H1 (cell line): ENCODE measurements at regions not wholly inside any gene's neighbourhood (a gene's known extent, or its start where the extent isn't known, plus 50 kb on each side); places are given as distances from the start of the nearest gene placed in this dataset.

Source experiments
- CTCF ChIA-PET: fragments of 300-600 bp; sonication (Branson Sonifier 250); formaldehyde crosslinking; loops from one replicate; lab custom pipeline; 2021; ENCODE audit not compliant: partially characterized antibody; lab: Charles Lee
- POLR2A ChIA-PET: fragments of 300-600 bp; sonication (Branson Sonifier 250); formaldehyde crosslinking; loops from one replicate; lab custom pipeline; 2021; ENCODE audit warnings: inconsistent platforms; ENCODE audit not compliant: partially characterized antibody; lab: Charles Lee
- DNase-seq, 2 experiments: peaks; one replicate each; pipeline versions ENCODE4 v3.0.0 to v3.0.0-alpha.2; 2010 to 2022; ENCODE audit warnings: low spot score in 2 of 2, low read depth in 1 of 2, mixed read lengths in 1 of 2
- FAIRE-seq: peaks from 2 replicates; lab custom pipeline; 2011; peaks lifted over from hg19 to GRCh38; lab: Jason Lieb, UNC
- H2AFZ ChIP-seq: 2 replicates; pipeline ENCODE4 v1.8.1; 2012; ENCODE audit warnings: low read length, inconsistent platforms
- H2AK5ac ChIP-seq: 2 replicates; pipeline ENCODE4 v1.6.1; 2013; ENCODE audit warnings: low read depth, low read length
- H2BK120ac ChIP-seq: replicated peaks from 2 replicates; pipeline ENCODE3; 2013; ENCODE audit warnings: low read depth, low read length, inconsistent platforms
- H2BK12ac ChIP-seq: 2 replicates; pipeline ENCODE4 v1.6.1; 2013; ENCODE audit warnings: low read depth, low read length
- H2BK15ac ChIP-seq: 2 replicates; pipeline ENCODE4 v1.6.1; 2013; ENCODE audit warnings: low read length
- H2BK20ac ChIP-seq: 2 replicates; pipeline ENCODE4 v1.6.1; 2013; ENCODE audit warnings: low read length
- H2BK5ac ChIP-seq: 2 replicates; pipeline ENCODE4 v1.6.1; 2013; ENCODE audit warnings: low read depth, low read length
- H3K14ac ChIP-seq: 2 replicates; pipeline ENCODE4 v1.6.1; 2013; ENCODE audit warnings: inconsistent platforms; ENCODE audit not compliant: insufficient read length
- H3K18ac ChIP-seq: 2 replicates; pipeline ENCODE4 v1.6.1; 2013; ENCODE audit warnings: low read length; ENCODE audit errors: extremely low read depth
- H3K23ac ChIP-seq: 2 replicates; pipeline ENCODE4 v1.6.1; 2013; ENCODE audit warnings: inconsistent platforms; ENCODE audit not compliant: insufficient read length
- H3K23me2 ChIP-seq: 2 replicates; pipeline ENCODE4 v1.6.1; 2013; ENCODE audit warnings: low read depth, low read length
- H3K27ac ChIP-seq: 2 replicates; pipeline ENCODE4 v1.6.1; 2011; ENCODE audit warnings: low read depth, low read length, inconsistent platforms
- H3K27me3 ChIP-seq, 4 experiments: replicated peaks in 1 of 4; 1 replicate in 1 of 4; 2 replicates in 3 of 4; pipeline versions ENCODE4 v1.6.1 to v1.8.1; 2011 to 2013; ENCODE audit warnings: low read length in 3 of 4, mild to moderate bottlenecking in 3 of 4, inconsistent platforms in 2 of 4, mixed read lengths in 2 of 4, moderate library complexity in 1 of 4; ENCODE audit not compliant: control insufficient read depth in 3 of 4, insufficient read depth in 3 of 4; ENCODE audit errors: extremely low read depth in 1 of 4
- H3K36me3 ChIP-seq, 4 experiments: 2 replicates each; pipeline versions ENCODE4 v1.6.1 to v1.8.1; 2011 to 2013; ENCODE audit warnings: mild to moderate bottlenecking in 4 of 4, low read length in 3 of 4, moderate library complexity in 2 of 4, control low read depth in 1 of 4, inconsistent platforms in 1 of 4; ENCODE audit not compliant: insufficient read depth in 4 of 4, control insufficient read depth in 2 of 4
- H3K4ac ChIP-seq: replicated peaks from 2 replicates; pipeline ENCODE3; 2013; ENCODE audit warnings: low read length, low read depth, mixed read lengths, inconsistent platforms; ENCODE audit not compliant: insufficient read length
- H3K4me1 ChIP-seq, 4 experiments: replicated peaks in 1 of 4; 1 replicate in 1 of 4; 2 replicates in 3 of 4; pipeline versions ENCODE4 v1.6.1 to v1.8.1; 2011 to 2013; ENCODE audit warnings: low read length in 3 of 4, inconsistent platforms in 2 of 4, mixed read lengths in 1 of 4; ENCODE audit not compliant: insufficient read depth in 4 of 4, control insufficient read depth in 3 of 4
- H3K4me2 ChIP-seq, 2 experiments: 2 replicates each; pipeline versions ENCODE4 v1.6.1 to v1.8.1; 2011 to 2013; ENCODE audit warnings: low read depth in 2 of 2, low read length in 2 of 2, control low read depth in 1 of 2, inconsistent platforms in 1 of 2, mild to moderate bottlenecking in 1 of 2; ENCODE audit not compliant: insufficient read depth in 1 of 2
- H3K4me3 ChIP-seq, 4 experiments: fragments of 200-600, 300-600 bp in 1 of 4; sonication (generic), shearing (Covaris generic), sonication (Bioruptor Twin) in 1 of 4; 2 replicates each; pipeline versions ENCODE4 v1.5.1 to v1.8.1; 2011 to 2016; ENCODE audit warnings: low read length in 4 of 4, low read depth in 3 of 4, control low read depth in 2 of 4, inconsistent platforms in 2 of 4, mild to moderate bottlenecking in 2 of 4, mixed read lengths in 1 of 4, moderate library complexity in 1 of 4; ENCODE audit not compliant: insufficient read depth in 2 of 4; ENCODE audit errors: extremely low read depth in 1 of 4
- H3K56ac ChIP-seq: replicated peaks from 2 replicates; pipeline ENCODE3; 2013; ENCODE audit warnings: low read depth, mild to moderate bottlenecking, mixed read lengths, low read length, inconsistent platforms; ENCODE audit not compliant: insufficient read length
- H3K79me1 ChIP-seq: 2 replicates; pipeline ENCODE4 v1.6.1; 2013; ENCODE audit warnings: low read depth, low read length, control low read depth
- H3K79me2 ChIP-seq, 2 experiments: 2 replicates each; pipeline versions ENCODE4 v1.6.1 to v1.8.1; 2012 to 2013; ENCODE audit warnings: low read length in 2 of 2, mild to moderate bottlenecking in 2 of 2, inconsistent platforms in 1 of 2; ENCODE audit not compliant: insufficient read depth in 2 of 2, control insufficient read depth in 1 of 2
- H3K9ac ChIP-seq, 4 experiments: replicated peaks in 1 of 4; 1 replicate in 1 of 4; 2 replicates in 3 of 4; pipeline versions ENCODE4 v1.6.1 to v1.8.1; 2011 to 2013; ENCODE audit warnings: low read depth in 3 of 4, low read length in 3 of 4, control low read depth in 2 of 4, mild to moderate bottlenecking in 2 of 4, moderate library complexity in 2 of 4, inconsistent platforms in 1 of 4; ENCODE audit errors: extremely low read depth in 1 of 4
- H3K9me3 ChIP-seq, 2 experiments: 2 replicates each; pipeline versions ENCODE4 v1.6.1 to v1.8.1; 2012 to 2013; ENCODE audit warnings: mild to moderate bottlenecking in 2 of 2, moderate library complexity in 2 of 2, control low read depth in 1 of 2, inconsistent platforms in 1 of 2, low read depth in 1 of 2, low read length in 1 of 2, mixed read lengths in 1 of 2; ENCODE audit not compliant: insufficient read depth in 2 of 2
- H4K20me1 ChIP-seq, 2 experiments: replicated peaks in 1 of 2; 2 replicates each; pipeline versions ENCODE3 to v1.8.1; 2011 to 2013; ENCODE audit warnings: inconsistent platforms in 2 of 2, low read length in 2 of 2, mild to moderate bottlenecking in 1 of 2; ENCODE audit not compliant: insufficient read depth in 2 of 2, control insufficient read depth in 1 of 2
- H4K5ac ChIP-seq: 2 replicates; pipeline ENCODE4 v1.6.1; 2013; ENCODE audit warnings: low read length, low read depth, mixed read lengths, inconsistent platforms; ENCODE audit not compliant: insufficient read length
- H4K8ac ChIP-seq: 2 replicates; pipeline ENCODE4 v1.8.0; 2013; ENCODE audit warnings: mild to moderate bottlenecking, moderate library complexity, low read length, inconsistent platforms; ENCODE audit not compliant: insufficient read depth; ENCODE audit errors: extremely low read depth
- H4K91ac ChIP-seq: replicated peaks from 2 replicates; pipeline ENCODE3; 2013; ENCODE audit warnings: low read length, mixed read lengths, inconsistent platforms; ENCODE audit not compliant: insufficient read length
- GABPA ChIP-seq: IDR thresholded peaks from 2 replicates; pipeline ENCODE4 v1.6.1; 2011; ENCODE audit warnings: mild to moderate bottlenecking, low read length, moderate library complexity, borderline replicate concordance; ENCODE audit not compliant: insufficient read depth
- RAD21 ChIP-seq, 2 experiments: IDR thresholded peaks in 1 of 2; conservative IDR thresholded peaks in 1 of 2; 2 replicates each; pipeline ENCODE4 v1.6.1; 2011; ENCODE audit warnings: low read depth in 2 of 2, low read length in 2 of 2, improper control_type of control experiment in 1 of 2, inconsistent platforms in 1 of 2, mild to moderate bottlenecking in 1 of 2, moderate library complexity in 1 of 2
- TCF12 ChIP-seq: IDR thresholded peaks from 2 replicates; pipeline ENCODE4 v1.6.1; 2011; ENCODE audit warnings: low read depth, mild to moderate bottlenecking, low read length
- WGBS, 2 experiments: shearing (Covaris generic) in 1 of 2; methylation state at CpG; one replicate each; pipeline versions ENCODE4 v1.1.6 to v1.1.7; 2013 to 2015; ENCODE audit warnings: low lambda C conversion rate in 2 of 2, mixed read lengths in 2 of 2, inconsistent platforms in 1 of 2, low coverage in 1 of 2, missing lambda C conversion rate in 1 of 2; ENCODE audit not compliant: insufficient replicate concordance in 2 of 2, insufficient coverage in 1 of 2, insufficient read length in 1 of 2; ENCODE audit errors: extremely low coverage in 1 of 2, missing lambda C conversion rate in 1 of 2; 5-methylcytosine and 5-hydroxymethylcytosine counted together
- TF ChIP-seq, protein P1 (sequence below), 3 experiments: IDR thresholded peaks; 1 replicate in 2 of 3; 2 replicates in 1 of 3; pipeline versions ENCODE4 v1.5.1 to v1.6.1; 2011; ENCODE audit warnings: low read length in 3 of 3, mild to moderate bottlenecking in 3 of 3, inconsistent platforms in 2 of 3, low read depth in 1 of 3, moderate library complexity in 1 of 3; ENCODE audit not compliant: insufficient read depth in 1 of 3; ENCODE audit errors: control extremely low read depth in 1 of 3

DNA sequence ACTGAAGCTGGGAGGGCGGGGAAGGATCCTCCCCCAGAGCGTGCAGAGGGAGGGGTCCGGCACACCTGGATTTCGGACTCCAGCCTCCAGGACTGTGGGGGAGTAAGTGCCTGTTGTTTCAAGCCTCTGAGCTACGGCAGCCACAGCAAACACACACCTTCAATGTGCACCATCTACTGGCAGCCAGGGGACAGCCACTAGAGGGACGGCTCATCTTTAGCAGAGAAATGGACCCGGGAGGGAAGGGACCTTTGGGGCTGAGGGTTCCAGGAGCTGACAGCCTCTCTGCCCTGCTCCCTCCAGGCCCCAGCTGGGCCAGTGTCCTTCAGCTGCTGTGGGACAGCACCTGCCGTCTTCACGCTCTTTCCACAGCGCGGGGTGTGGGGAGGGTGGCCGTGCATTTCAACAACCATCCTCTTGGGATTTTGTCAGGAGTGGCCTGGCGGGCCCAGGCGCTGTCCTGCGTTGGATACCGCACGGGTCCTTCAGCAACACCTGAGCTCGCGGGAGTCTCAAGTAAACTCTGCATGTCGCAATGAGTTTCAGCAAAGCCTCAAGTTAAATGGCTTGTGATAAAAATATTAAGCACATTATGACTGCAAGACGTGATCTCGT, 209.2 kb upstream of the C14orf180 start:
- Histone ChIP-seq H3K36me3 (no peaks in the 10 kb centered on the region), H2BK15ac (peak overlapping the region; percentile 46; the same call in 1 of the 2 replicates), H4K91ac (no peak overlapping the region), H3K9ac (no peak overlapping the region), H2BK5ac (no peak overlapping the region), H2AFZ (no peak overlapping the region), H3K79me2 (no peaks in the 10 kb centered on the region), H3K56ac (no peak overlapping the region), H2BK12ac (0 out of 2 replicates have a peak overlapping the region, but pooled peaks have one; percentile 17), H4K5ac (no peak overlapping the region), H3K79me1 (no peaks in the 10 kb centered on the region), H3K23me2 (no peaks in the 10 kb centered on the region), H4K8ac (no peak overlapping the region; the same call in 1 of the 2 replicates), H3K27me3 (no peaks in the 10 kb centered on the region; a peak in 1 of 7 replicates), H2BK20ac (no peak overlapping the region), H3K23ac (no peak overlapping the region), H3K18ac (no peak overlapping the region), H3K4me1 (peaks cover 0 to 7% (median 2%) of the 10 kb centered on the region in 4 experiments; a peak in 3 of 7 replicates), H3K4me3 (no peak overlapping the region), H3K4ac (no peak overlapping the region), H2AK5ac (no peak overlapping the region), H2BK120ac (no peak overlapping the region), H3K4me2 (no peak overlapping the region), H3K14ac (no peak overlapping the region), H4K20me1 (no peaks in the 10 kb centered on the region), H3K9me3 (no peaks in the 10 kb centered on the region), H3K27ac (no peak overlapping the region)
- no peak for FAIRE-seq
- CTCF ChIA-PET = interaction anchor here (0.7 to 3.2 kb wide), 22 partner anchors 9 to 295 kb away, joined by 3 to 13 read pairs (median 3); no protein-coding TSS in a partner anchor
- WGBS, 2 experiments = 82% methylated on average over 19 of the region's 22 CpGs; no CpG with 5 or more reads in 1 of the 2 experiments
- no peak for TF ChIP-seq TCF12
- TF ChIP-seq, protein P1, sequence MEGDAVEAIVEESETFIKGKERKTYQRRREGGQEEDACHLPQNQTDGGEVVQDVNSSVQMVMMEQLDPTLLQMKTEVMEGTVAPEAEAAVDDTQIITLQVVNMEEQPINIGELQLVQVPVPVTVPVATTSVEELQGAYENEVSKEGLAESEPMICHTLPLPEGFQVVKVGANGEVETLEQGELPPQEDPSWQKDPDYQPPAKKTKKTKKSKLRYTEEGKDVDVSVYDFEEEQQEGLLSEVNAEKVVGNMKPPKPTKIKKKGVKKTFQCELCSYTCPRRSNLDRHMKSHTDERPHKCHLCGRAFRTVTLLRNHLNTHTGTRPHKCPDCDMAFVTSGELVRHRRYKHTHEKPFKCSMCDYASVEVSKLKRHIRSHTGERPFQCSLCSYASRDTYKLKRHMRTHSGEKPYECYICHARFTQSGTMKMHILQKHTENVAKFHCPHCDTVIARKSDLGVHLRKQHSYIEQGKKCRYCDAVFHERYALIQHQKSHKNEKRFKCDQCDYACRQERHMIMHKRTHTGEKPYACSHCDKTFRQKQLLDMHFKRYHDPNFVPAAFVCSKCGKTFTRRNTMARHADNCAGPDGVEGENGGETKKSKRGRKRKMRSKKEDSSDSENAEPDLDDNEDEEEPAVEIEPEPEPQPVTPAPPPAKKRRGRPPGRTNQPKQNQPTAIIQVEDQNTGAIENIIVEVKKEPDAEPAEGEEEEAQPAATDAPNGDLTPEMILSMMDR (IDR thresholded peaks at IDR 0.05; ENCODE audit: control extremely low read depth in 1 of 3, insufficient read depth in 1 of 3, low read depth in 1 of 3, low read length in 3 of 3) = peak in 2 of 3 experiments; percentile 73 to 76; a peak in 3 of 4 replicates
- TF ChIP-seq RAD21 (IDR thresholded peaks at IDR 0.05 in 1 of 2, conservative IDR thresholded peaks at IDR 0.05 in 1 of 2; ENCODE audit: low read depth in 2 of 2, low read length in 2 of 2) = peak; percentile 65 to 73
- peak; percentile 72; the same call in 1 of the 2 replicates for TF ChIP-seq GABPA
- POLR2A ChIA-PET = no interaction called here
- DNase-seq = peak; percentile 13 to 63
